HFFc6 (cell line): ENCODE measurements at regions not wholly inside any gene's neighbourhood (a gene's known extent, or its start where the extent isn't known, plus 50 kb on each side); places are given as distances from the start of the nearest gene placed in this dataset.
A peak's percentile ranks its signal among the peaks of the same experiment; 100 is the strongest.

Source experiments
- DNase-seq: peaks from one replicate; pipeline ENCODE4 v3.0.0-alpha.2; 2018
- H3K27ac Mint-ChIP-seq: 2 replicates; pipeline ENCODE4 v1.8.0; 2020; ENCODE audit warnings: mild to moderate bottlenecking, mixed read lengths
- H3K27me3 Mint-ChIP-seq: 2 replicates; pipeline ENCODE4 v1.8.0; 2021; ENCODE audit warnings: mild to moderate bottlenecking, moderate library complexity, mixed read lengths; ENCODE audit not compliant: insufficient read depth
- H3K36me3 Mint-ChIP-seq: 2 replicates; pipeline ENCODE4 v1.8.0; 2021; ENCODE audit warnings: low read depth, mixed read lengths
- H3K4me1 Mint-ChIP-seq: 2 replicates; pipeline ENCODE4 v1.8.0; 2020; ENCODE audit warnings: low read depth, mixed read lengths
- H3K4me3 Mint-ChIP-seq: 2 replicates; pipeline ENCODE4 v1.8.0; 2020; ENCODE audit warnings: mild to moderate bottlenecking, moderate library complexity, mixed read lengths
- H3K9me3 Mint-ChIP-seq: 2 replicates; pipeline ENCODE4 v1.8.0; 2020; ENCODE audit warnings: mild to moderate bottlenecking, mixed read lengths
- TF ChIP-seq, protein P1 (sequence below): fragments of 200-600 bp; sonication (generic); IDR thresholded peaks from 2 replicates; pipeline ENCODE4 v1.5.0; 2021; ENCODE audit warnings: antibody characterized with exemption, mild to moderate bottlenecking

DNA sequence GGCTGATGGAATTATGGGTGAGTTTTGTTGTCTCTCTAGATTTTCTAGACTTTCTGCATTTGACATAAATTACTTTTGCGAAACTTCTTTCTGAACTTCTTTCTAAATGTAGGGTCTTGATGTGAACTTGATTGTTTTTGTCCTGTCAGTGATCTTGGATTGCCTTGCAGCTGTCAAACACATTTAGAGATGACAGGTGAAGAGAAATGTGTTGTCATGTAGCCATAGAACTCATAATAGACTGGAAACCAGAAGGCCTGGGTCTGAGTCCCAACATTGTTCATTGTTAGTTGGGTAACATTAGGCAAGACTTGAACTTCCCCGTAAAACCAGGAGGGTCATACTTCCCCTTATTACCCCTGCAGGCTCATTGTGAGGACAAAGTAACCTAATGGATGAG is 109.0 kb downstream of the LRIG3 start:
- H3K9me3 Mint-ChIP-seq: no peaks in the 10 kb centered on the region
- H3K27ac Mint-ChIP-seq: no peak overlapping the region
- H3K4me1 Mint-ChIP-seq: peaks cover 15% of the 10 kb centered on the region; the same call in 1 of the 2 replicates
- TF ChIP-seq, protein P1, sequence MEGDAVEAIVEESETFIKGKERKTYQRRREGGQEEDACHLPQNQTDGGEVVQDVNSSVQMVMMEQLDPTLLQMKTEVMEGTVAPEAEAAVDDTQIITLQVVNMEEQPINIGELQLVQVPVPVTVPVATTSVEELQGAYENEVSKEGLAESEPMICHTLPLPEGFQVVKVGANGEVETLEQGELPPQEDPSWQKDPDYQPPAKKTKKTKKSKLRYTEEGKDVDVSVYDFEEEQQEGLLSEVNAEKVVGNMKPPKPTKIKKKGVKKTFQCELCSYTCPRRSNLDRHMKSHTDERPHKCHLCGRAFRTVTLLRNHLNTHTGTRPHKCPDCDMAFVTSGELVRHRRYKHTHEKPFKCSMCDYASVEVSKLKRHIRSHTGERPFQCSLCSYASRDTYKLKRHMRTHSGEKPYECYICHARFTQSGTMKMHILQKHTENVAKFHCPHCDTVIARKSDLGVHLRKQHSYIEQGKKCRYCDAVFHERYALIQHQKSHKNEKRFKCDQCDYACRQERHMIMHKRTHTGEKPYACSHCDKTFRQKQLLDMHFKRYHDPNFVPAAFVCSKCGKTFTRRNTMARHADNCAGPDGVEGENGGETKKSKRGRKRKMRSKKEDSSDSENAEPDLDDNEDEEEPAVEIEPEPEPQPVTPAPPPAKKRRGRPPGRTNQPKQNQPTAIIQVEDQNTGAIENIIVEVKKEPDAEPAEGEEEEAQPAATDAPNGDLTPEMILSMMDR: no peak
- no peaks in the 10 kb centered on the region for H3K36me3 Mint-ChIP-seq
- no peaks in the 10 kb centered on the region; the same call in 1 of the 2 replicates for H3K27me3 Mint-ChIP-seq
- H3K4me3 Mint-ChIP-seq: no peak overlapping the region
- no peak for DNase-seq

DNA sequence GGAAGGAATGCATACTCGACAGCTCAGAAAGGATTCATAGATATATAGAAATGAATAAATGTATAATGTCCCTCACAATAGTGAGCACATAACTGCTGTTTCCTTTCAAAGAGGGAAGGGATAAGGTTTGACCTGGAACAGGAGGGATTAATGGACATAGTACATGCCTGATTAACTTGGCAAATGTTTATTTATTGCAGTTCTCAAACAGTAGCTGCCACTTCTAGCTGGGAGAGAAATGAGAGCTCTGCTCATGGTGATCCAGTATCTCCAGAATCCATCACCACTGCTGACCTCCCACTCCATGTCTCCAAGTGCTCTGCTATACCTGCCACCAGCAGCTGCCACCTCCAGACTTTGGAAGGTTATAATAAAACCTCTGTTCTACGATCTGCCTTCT is 108.1 kb downstream of the LRIG3 start:
- Mint-ChIP-seq H3K36me3 (no peaks in the 10 kb centered on the region), H3K27ac (no peak overlapping the region), H3K4me1 (peaks cover 15% of the 10 kb centered on the region; the same call in 1 of the 2 replicates), H3K4me3 (no peak overlapping the region), H3K27me3 (no peaks in the 10 kb centered on the region; the same call in 1 of the 2 replicates), H3K9me3 (no peaks in the 10 kb centered on the region)
- DNase-seq: no peak
- TF ChIP-seq, protein P1: no peak

DNA sequence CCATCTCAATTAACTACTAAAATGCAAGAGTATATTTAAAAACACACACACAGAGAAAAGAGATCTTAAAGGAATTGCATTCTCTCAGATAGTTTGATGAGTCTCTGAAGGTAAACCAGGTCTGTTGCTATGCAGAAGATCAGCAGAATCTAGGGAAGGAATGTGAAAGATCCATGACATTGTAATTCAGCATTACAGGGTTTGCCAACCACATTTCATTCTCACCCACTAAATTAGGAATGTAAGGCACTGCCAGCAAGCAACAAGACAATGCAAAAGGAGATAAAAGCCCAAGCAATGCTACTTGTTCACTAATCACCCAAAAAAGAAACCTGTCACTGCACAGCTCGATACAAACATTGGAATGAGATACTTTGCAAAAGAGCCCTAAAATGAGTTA is 106.3 kb downstream of the LRIG3 start:
- Mint-ChIP-seq H3K9me3 (no peaks in the 10 kb centered on the region), H3K4me3 (peak overlapping the region; percentile 9; the same call in 1 of the 2 replicates), H3K27me3 (no peaks in the 10 kb centered on the region; the same call in 1 of the 2 replicates), H3K36me3 (no peaks in the 10 kb centered on the region), H3K27ac (no peak overlapping the region), H3K4me1 (peaks cover 15% of the 10 kb centered on the region; the same call in 1 of the 2 replicates)
- TF ChIP-seq, protein P1: no peak
- peak; percentile 56 for DNase-seq

DNA sequence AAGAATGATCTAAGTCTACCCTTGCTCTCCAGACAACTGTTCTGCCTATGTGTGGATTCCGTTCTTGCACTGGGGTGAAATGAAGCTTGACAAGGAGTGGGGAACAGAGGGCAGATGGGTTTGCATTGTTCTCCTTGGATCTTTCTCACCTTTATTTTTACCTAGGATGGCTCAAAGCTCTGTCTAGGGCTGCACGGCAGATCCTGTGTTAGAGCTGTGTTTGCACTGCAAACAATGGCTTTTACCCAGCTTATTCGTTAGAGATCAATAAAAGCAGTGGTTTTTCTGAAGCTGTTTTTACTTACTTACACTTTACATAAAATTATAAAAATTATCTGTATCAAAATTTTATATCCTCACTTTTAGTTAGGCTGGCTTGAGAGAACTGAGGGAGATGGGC is 105.1 kb downstream of the LRIG3 start:
- Mint-ChIP-seq H3K9me3 (no peaks in the 10 kb centered on the region), H3K27me3 (no peaks in the 10 kb centered on the region; the same call in 1 of the 2 replicates), H3K4me1 (peaks cover 15% of the 10 kb centered on the region; the same call in 1 of the 2 replicates), H3K27ac (no peak overlapping the region), H3K36me3 (no peaks in the 10 kb centered on the region), H3K4me3 (no peak overlapping the region)
- no peak for DNase-seq
- TF ChIP-seq, protein P1: no peak

DNA sequence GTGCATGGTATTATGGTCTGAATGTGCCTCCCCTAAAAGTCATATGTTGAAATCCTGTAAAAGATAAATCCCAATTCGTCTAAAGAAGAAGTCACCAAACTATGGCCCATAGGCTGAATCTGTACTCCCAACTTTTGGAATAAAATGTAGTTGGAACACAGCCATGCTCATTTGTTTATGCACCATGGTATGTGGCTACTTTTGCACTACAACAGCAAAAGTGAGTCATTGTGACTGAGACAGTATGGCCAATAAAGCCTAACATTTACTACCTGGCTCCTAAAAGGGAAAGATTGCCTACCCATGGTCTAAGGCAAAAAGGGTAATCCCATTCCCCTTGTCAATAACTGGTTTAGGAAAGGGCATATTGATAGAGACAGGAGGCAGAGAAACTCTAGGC is 101.8 kb downstream of the LRIG3 start:
- DNase-seq: peak; percentile 23
- peaks cover 11% of the 10 kb centered on the region; the same call in 1 of the 2 replicates for H3K4me1 Mint-ChIP-seq
- no peaks in the 10 kb centered on the region for H3K9me3 Mint-ChIP-seq
- H3K27me3 Mint-ChIP-seq: no peaks in the 10 kb centered on the region; the same call in 1 of the 2 replicates
- H3K36me3 Mint-ChIP-seq: no peaks in the 10 kb centered on the region
- TF ChIP-seq, protein P1: no peak
- no peak overlapping the region for H3K4me3 Mint-ChIP-seq
- no peak overlapping the region for H3K27ac Mint-ChIP-seq
